ENCODE measurements at regions not wholly inside any gene's neighbourhood (a gene's known extent, or its start where the extent isn't known, plus 50 kb on each side); places are given as distances from the start of the nearest gene placed in this dataset.

- TF ChIP-seq CTCF (IDR thresholded peaks at IDR 0.05) (no peak), NR3C1 (IDR thresholded peaks at IDR 0.05) (no peak), RAD21 (conservative IDR thresholded peaks at IDR 0.05 in 1 of 2, IDR thresholded peaks at IDR 0.05 in 1 of 2) (no peak), EP300 (IDR thresholded peaks at IDR 0.05) (no peak), MAX (IDR thresholded peaks at IDR 0.05) (no peak), USF2 (IDR thresholded peaks at IDR 0.05) (no peak), MYC (IDR thresholded peaks at IDR 0.05; ENCODE audit: borderline replicate concordance, low read length) (no peak), REST (IDR thresholded peaks at IDR 0.05) (no peak), PBX3 (IDR thresholded peaks at IDR 0.05) (no peak)
These were observed 55.2 kb upstream of the KIF13A start for GRCh38 chr6:18042536-18043145.
